IPS-NIHi7 (cell line): ENCODE measurements at regions not wholly inside any gene's neighbourhood (a gene's known extent, or its start where the extent isn't known, plus 50 kb on each side); places are given as distances from the start of the nearest gene placed in this dataset.

Experiments used
- DNase-seq: peaks from one replicate; pipeline ENCODE4 v3.0.0; 2012; ENCODE audit warnings: mixed read lengths; ENCODE audit errors: extremely low spot score

DNA sequence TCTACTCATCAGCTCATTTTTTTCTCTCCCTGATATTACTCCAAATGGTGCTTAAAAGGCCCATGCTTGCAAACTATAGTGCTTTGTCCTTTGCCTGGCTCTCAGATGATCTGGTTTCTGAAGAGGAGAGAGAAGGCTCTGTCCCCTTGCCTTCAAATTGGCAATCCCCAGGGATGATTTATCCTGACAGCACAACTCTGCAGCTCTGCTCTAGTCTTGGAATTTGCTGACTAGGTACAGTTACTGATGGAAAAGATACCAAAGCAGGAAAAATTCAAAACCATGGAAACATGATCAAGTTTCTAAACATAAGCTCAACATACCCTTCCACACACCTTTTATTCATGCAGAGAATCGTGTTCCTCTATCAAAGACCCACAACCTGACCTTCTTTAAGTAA, 106.7 kb upstream of the CADPS start:
- DNase-seq = no peak

DNA sequence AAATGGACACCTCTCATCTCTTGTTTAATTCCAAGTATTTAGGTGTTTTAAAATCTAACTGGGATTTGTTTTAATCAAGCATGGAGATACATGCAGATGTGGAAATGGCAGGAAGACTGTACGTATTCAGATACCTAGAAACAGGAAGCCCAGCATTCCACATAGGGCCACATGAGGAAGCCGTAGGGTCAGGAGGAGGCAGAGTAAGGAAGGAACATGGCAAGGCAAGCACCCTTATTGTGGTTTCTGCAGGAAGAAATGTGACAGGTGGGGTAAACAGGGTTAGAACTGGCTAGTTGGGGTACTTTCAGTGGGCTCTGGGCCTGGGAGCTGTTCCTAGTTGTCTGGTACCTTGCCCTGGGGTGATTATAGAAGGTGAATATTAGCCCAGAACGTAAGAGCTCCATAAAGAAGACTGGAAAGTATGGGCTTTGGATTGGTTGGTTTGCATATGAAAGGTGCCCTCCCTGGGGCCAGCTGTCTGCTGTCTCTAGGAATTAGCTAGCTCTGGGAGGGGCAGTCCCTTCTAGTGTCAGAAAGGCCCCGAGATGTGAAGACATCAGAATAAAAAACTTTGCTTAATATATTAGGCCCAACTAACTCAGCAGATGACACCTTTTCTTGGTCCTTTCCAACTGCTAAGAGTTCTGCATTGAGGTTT, 107.7 kb upstream of the CADPS start:
- DNase-seq = no peak

DNA sequence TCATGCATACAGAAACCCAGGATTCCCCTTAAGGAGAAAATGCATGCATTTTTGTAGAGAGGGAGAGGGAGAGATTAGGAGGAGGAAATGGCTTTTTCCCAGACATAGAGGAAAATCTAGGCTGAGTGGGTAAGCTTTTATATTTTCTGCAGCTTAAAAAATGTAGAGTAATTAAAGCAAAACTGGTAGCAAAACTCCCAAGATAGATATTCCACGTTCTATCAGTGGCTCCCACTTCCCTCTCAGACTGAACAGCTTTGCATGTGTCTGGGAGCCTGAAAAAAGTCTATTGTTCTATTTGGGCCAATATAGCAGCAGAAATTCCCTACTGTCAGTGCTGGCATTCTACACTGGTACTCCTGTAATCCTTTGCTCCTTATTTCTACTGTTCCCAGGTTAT, 110.8 kb upstream of the CADPS start:
- no peak for DNase-seq

DNA sequence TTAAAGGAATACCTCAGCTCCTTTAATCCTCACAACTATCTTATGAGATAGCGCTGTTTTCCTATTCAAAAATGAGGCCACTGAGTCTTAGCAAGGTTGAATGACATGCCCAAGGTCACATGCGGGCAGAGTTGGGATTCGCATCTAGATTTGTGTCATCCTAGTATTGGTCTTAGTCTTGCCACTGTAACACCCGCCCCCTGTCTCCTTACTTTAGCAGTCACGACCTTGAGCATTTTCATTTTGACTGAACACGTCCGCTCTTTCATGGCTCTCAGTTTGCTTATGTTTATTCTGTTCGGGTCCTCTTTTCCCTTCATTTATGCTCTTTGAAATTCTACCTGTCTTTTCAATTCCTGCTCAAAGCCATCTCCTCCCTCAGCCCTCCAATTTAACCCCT, 112.5 kb upstream of the CADPS start:
- no peak for DNase-seq

GRCh38 chr3:62990704-62991413, 115.6 kb upstream of the CADPS start:
- DNase-seq = no peak

GRCh38 chr3:62992520-62992919, 117.3 kb upstream of the CADPS start:
- no peak for DNase-seq

- DNase-seq = peak; percentile 15
These were observed 119.9 kb upstream of the CADPS start for GRCh38 chr3:62995119-62995518.

DNA sequence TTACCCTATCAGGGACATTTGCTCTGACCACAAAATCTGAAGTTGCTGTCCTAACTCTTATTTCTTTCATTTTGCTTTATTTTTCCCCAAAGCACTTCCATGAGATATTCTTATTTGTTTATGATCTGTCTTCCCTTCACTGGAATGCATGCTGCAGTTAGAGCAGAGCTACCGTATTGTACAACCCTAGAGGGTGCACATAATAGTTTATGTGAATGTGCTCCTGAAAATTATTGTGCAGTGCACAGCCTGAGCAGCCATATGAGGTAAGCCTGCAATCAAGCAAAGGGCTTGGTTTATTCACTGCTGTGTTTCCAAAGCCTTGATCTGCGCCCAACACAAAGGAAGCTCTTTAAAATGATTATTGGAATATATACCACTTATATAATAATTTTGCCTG, 120.3 kb upstream of the CADPS start:
- no peak for DNase-seq

DNA sequence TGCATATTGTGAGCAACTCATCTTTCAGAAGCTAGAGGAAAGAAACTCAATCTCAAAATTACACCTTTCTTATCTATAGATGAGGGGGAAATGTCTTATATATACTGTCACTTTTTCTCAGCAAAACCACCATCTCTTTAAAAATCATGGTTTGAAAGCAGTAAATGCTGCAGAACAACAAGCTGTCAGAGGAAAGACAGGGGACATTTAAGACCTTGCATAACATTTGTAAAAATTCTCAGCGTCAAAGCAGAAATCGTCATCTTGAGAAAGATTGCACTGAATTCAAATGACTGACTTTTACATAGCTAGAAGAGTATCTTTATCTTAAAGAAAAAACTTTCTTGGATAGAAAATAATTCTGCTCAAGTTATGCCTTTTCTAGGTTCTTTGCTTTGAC, 122.2 kb upstream of the CADPS start:
- DNase-seq = no peak

GRCh38 chr3:62999158-62999557, 123.9 kb upstream of the CADPS start:
- no peak for DNase-seq

GRCh38 chr3:62999791-63000190, 124.6 kb upstream of the CADPS start:
- DNase-seq = no peak

- DNase-seq = no peak
These were observed 129.2 kb upstream of the CADPS start for GRCh38 chr3:63004448-63004847.

- peak; percentile 65 for DNase-seq
These were observed 140.5 kb upstream of the CADPS start for GRCh38 chr3:63015614-63016309.

- no peak for DNase-seq
These were observed 146.9 kb upstream of the CADPS start for GRCh38 chr3:63022114-63022513.

GRCh38 chr3:63026722-63027121, 151.5 kb upstream of the CADPS start:
- no peak for DNase-seq

DNA sequence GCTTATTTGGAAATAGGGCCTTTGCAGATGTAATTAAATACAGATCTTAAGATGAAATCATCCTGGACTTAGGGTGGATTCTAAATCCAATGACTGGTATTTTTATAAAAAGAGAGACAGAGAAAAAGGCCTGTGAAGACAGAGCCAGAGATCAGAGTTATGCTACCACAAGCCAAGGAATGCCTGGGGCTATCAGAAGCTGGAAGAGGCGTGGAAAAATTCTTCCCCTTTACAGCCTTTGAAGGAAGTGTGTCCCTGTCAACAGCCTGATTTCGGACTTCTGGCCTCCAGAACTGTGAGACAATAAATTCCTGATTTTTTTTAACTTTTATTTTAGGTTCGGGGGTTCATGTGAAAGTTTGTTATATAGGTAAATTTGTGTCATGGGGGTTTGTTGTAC, 154.1 kb upstream of the CADPS start:
- DNase-seq = no peak

DNA sequence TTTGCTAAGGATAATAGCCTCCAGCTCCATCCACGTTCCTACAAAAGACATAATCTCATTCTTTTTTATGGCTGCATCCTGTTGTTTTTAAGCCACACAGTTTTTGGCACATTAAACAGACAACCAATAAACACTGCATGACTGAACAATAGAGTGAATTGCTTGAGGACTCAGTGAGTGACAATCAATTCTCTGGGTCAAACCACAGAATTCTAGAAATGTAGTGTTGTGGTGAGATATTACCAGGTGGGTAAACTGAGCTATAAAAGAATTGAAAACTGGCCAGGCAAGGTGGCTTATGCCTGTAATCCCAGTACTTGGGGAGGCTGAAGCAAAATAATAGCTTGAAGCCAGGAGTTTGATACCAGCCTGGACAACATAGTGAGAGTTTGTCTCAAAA, 154.7 kb upstream of the CADPS start:
- no peak for DNase-seq

GRCh38 chr3:63030666-63031065, 155.4 kb upstream of the CADPS start:
- no peak for DNase-seq

- DNase-seq = no peak
These were observed 157.7 kb upstream of the CADPS start for GRCh38 chr3:63032881-63033280.

DNA sequence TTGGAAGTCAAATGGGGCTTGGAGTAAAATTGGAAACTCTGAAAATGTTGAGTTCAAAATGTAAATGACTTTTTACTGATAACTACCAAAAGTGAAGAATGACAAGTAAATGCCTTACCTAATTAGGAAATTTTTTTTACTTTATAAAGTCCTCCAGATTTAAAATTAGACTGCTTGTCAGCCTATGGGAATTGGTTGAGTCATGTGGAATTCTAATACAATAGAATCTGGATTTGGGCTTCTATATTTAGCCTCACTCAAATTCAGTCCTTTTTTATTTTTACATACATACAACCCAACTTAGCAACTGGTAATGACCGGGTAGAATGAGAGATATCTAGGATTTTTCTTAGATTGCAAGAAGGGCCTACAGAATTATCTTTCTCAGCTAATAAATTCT, 158.9 kb upstream of the CADPS start:
- DNase-seq = no peak

GRCh38 chr3:63037116-63037515, 161.9 kb upstream of the CADPS start:
- no peak for DNase-seq

- DNase-seq = no peak
These were observed 167.6 kb upstream of the CADPS start for GRCh38 chr3:63042833-63043232.

GRCh38 chr3:63043631-63044030, 168.4 kb upstream of the CADPS start:
- no peak for DNase-seq
